Suppressor macrophage treated with lipopolysaccharide for 4 hours (primary cell): ENCODE measurements at regions not wholly inside any gene's neighbourhood (a gene's known extent, or its start where the extent isn't known, plus 50 kb on each side); places are given as distances from the start of the nearest gene placed in this dataset.
"Not testable (repeated sequence)": the region's sequence is repeated elsewhere in the genome, so short reads cannot be mapped to it uniquely, and the experiment has no call there.

Source experiments
- DNase-seq: peaks from one replicate; pipeline ENCODE4 v3.0.0-alpha.2; 2020

- no peak for DNase-seq
These were observed 262.7 kb downstream of the KCNRG start for GRCh38 chr13:50277906-50278305.

GRCh38 chr13:50280441-50280937 lies 265.2 kb downstream of the KCNRG start:
- DNase-seq, result peak; percentile 27

- no peak for DNase-seq
These were observed 266.8 kb downstream of the KCNRG start for GRCh38 chr13:50282016-50282415.

- peak; percentile 34 for DNase-seq
These were observed 267.8 kb downstream of the KCNRG start for GRCh38 chr13:50283017-50283416.

- DNase-seq, result peak; percentile 54
These were observed 269.3 kb downstream of the KCNRG start for GRCh38 chr13:50284540-50284939.

- no peak for DNase-seq
These were observed 270.0 kb downstream of the KCNRG start for GRCh38 chr13:50285283-50285682.

- DNase-seq, result no peak
These were observed 271.1 kb downstream of the KCNRG start for GRCh38 chr13:50286324-50286723.

- peak; percentile 87 for DNase-seq
These were observed 274.9 kb downstream of the KCNRG start for GRCh38 chr13:50290186-50290585.

GRCh38 chr13:50291611-50292010 lies 276.4 kb downstream of the KCNRG start:
- no peak for DNase-seq

- DNase-seq, result peak; percentile 86
These were observed 276.8 kb downstream of the KCNRG start for GRCh38 chr13:50292081-50292480.

GRCh38 chr13:50294425-50294824 lies 279.2 kb downstream of the KCNRG start:
- DNase-seq, result not testable (repeated sequence)

- no peak for DNase-seq
These were observed 284.5 kb downstream of the KCNRG start for GRCh38 chr13:50299546-50300249.

- DNase-seq, result no peak
These were observed 288.9 kb downstream of the KCNRG start for GRCh38 chr13:50303963-50304721.

- no peak for DNase-seq
These were observed 290.9 kb downstream of the KCNRG start for GRCh38 chr13:50306156-50306555.

GRCh38 chr13:50309318-50309717 lies 294.1 kb downstream of the KCNRG start:
- no peak for DNase-seq

GRCh38 chr13:50309882-50310594 lies 294.8 kb downstream of the KCNRG start:
- DNase-seq, result peak; percentile 18

- DNase-seq, result no peak
These were observed 295.5 kb downstream of the KCNRG start for GRCh38 chr13:50310734-50311133.

- DNase-seq, result no peak
These were observed 303.6 kb downstream of the KCNRG start for GRCh38 chr13:50318887-50319286.

GRCh38 chr13:50319635-50320255 lies 304.5 kb downstream of the KCNRG start:
- no peak for DNase-seq

GRCh38 chr13:50320271-50320862 lies 305.1 kb downstream of the KCNRG start:
- no peak for DNase-seq

- no peak for DNase-seq
These were observed 306.8 kb downstream of the KCNRG start for GRCh38 chr13:50322006-50322405.

- peak; percentile 49 for DNase-seq
These were observed 308.3 kb downstream of the KCNRG start for GRCh38 chr13:50323440-50324065.
